Upper lobe of left lung (tissue), 6 donors: ENCODE measurements at regions not wholly inside any gene's neighbourhood (a gene's known extent, or its start where the extent isn't known, plus 50 kb on each side); places are given as distances from the start of the nearest gene placed in this dataset.
"Not testable (repeated sequence)": the region's sequence is repeated elsewhere in the genome, so short reads cannot be mapped to it uniquely, and the experiment has no call there.

ENCODE experiments used
- ATAC-seq, 2 donors: fragments of 200-7000 bp; cut with Tn5 transposase; one replicate each; pipeline ENCODE4 v1.9.1; 2022; ENCODE audit warnings: mild to moderate bottlenecking in 2 of 2, moderate library complexity in 2 of 2; ENCODE audit not compliant: low FRiP score in 2 of 2
- DNase-seq, 2 donors: peaks; one replicate each; pipeline ENCODE4 v3.0.0-alpha.2; 2019 to 2020
- H3K27ac ChIP-seq, 4 donors: fragments of 200-600 bp; sonication (generic); one replicate each; pipeline ENCODE4 v1.5.1; 2016 to 2019
- H3K27me3 ChIP-seq, 4 donors: fragments of 200-600 bp; sonication (generic); one replicate each; pipeline ENCODE4 v1.5.1; 2017 to 2019
- H3K36me3 ChIP-seq, 4 donors: fragments of 200-600 bp; sonication (generic); one replicate each; pipeline ENCODE4 v1.5.1; 2016 to 2019
- H3K4me1 ChIP-seq, 4 donors: fragments of 200-600 bp; sonication (generic); one replicate each; pipeline ENCODE4 v1.5.1; 2018 to 2019
- H3K4me3 ChIP-seq, 4 donors: fragments of 200-600 bp; sonication (generic); one replicate each; pipeline ENCODE4 v1.5.1; 2017 to 2019; ENCODE audit warnings: mild to moderate bottlenecking in 2 of 4, moderate library complexity in 1 of 4
- H3K9me3 ChIP-seq, 4 donors: fragments of 200-600 bp; sonication (generic); one replicate each; pipeline ENCODE4 v1.5.1; 2018 to 2019
- CTCF ChIP-seq, 6 experiments: fragments of 450-650 bp in 4 of 6; fragments of 200-600 bp in 2 of 6; sonication (generic) in 2 of 6; IDR thresholded peaks; one replicate each; pipeline ENCODE4 v1.5.1; 2016 to 2019; ENCODE audit warnings: antibody characterized with exemption in 6 of 6
- EP300 ChIP-seq, 4 donors: sonication (generic); formaldehyde crosslinking; IDR thresholded peaks; one replicate each; pipeline ENCODE4 v1.5.1; 2017; ENCODE audit warnings: antibody characterized with exemption in 4 of 4, control low read depth in 2 of 4
- POLR2A ChIP-seq, 4 donors: fragments of 450-650 bp; IDR thresholded peaks; one replicate each; pipeline ENCODE4 v1.5.1; 2016 to 2017; ENCODE audit warnings: antibody characterized with exemption in 4 of 4, mild to moderate bottlenecking in 2 of 4
- POLR2AphosphoS5 ChIP-seq, 2 donors: sonication (generic); formaldehyde crosslinking; IDR thresholded peaks; one replicate each; pipeline ENCODE4 v1.5.1; 2017; ENCODE audit warnings: antibody characterized with exemption in 2 of 2
- WGBS, 2 donors: methylation state at CpG; one replicate each; pipeline ENCODE4 v1.1.5; 2017 to 2018; 5-methylcytosine and 5-hydroxymethylcytosine counted together
- donor health status: DM: no; HTN: no; CAD: no; lungs with moderate emphysema.
- donor health status: DM: no; HTN: yes; CAD: no; lungs with severe emphysema.

GRCh38 chr2:154507186-154507585, 191.3 kb upstream of the KCNJ3 start:
- no peaks in the 10 kb centered on the region for H3K27me3 ChIP-seq
- 46 to 47% methylated on average over 2 of the region's 2 CpGs for WGBS, 2 donors
- no peak for DNase-seq
- no peaks in the 10 kb centered on the region for H3K9me3 ChIP-seq
- TF ChIP-seq CTCF (IDR thresholded peaks at IDR 0.05) (no peak), POLR2AphosphoS5 (IDR thresholded peaks at IDR 0.05) (no peak), EP300 (IDR thresholded peaks at IDR 0.05) (no peak), POLR2A (IDR thresholded peaks at IDR 0.05) (no peak)
- no peaks in the 10 kb centered on the region for H3K36me3 ChIP-seq
- H3K27ac ChIP-seq, result no peak overlapping the region
- no peak for ATAC-seq
- no peaks in the 10 kb centered on the region for H3K4me1 ChIP-seq
- H3K4me3 ChIP-seq, result no peak overlapping the region

GRCh38 chr2:154518872-154519271, 179.6 kb upstream of the KCNJ3 start:
- DNase-seq, result no peak
- WGBS, 2 donors, result 93 to 96% methylated on average over 1 of the region's 1 CpG
- Histone ChIP-seq H3K27me3 (no peaks in the 10 kb centered on the region), H3K4me1 (no peaks in the 10 kb centered on the region), H3K27ac (no peak overlapping the region), H3K4me3 (no peak overlapping the region), H3K36me3 (no peaks in the 10 kb centered on the region), H3K9me3 (no peaks in the 10 kb centered on the region)
- no peak for ATAC-seq
- TF ChIP-seq POLR2AphosphoS5 (IDR thresholded peaks at IDR 0.05) (no peak), EP300 (IDR thresholded peaks at IDR 0.05) (no peak), POLR2A (IDR thresholded peaks at IDR 0.05) (no peak), CTCF (IDR thresholded peaks at IDR 0.05) (no peak)

- H3K36me3 ChIP-seq, H3K4me3 ChIP-seq, ATAC-seq, H3K27ac ChIP-seq, H3K4me1 ChIP-seq, DNase-seq, H3K9me3 ChIP-seq, H3K27me3 ChIP-seq: not testable (repeated sequence)
- 87 to 91% methylated on average over 4 of the region's 4 CpGs for WGBS, 2 donors
Observed at GRCh38 chr2:154520951-154521350, 177.5 kb upstream of the KCNJ3 start.

- WGBS, 2 donors, result 87 to 89% methylated on average over 2 of the region's 2 CpGs
- ATAC-seq (no peak), DNase-seq (no peak)
- H3K36me3 ChIP-seq, result no peaks in the 10 kb centered on the region
- TF ChIP-seq POLR2AphosphoS5 (IDR thresholded peaks at IDR 0.05) (no peak), POLR2A (IDR thresholded peaks at IDR 0.05) (no peak), EP300 (IDR thresholded peaks at IDR 0.05) (no peak), CTCF (IDR thresholded peaks at IDR 0.05) (no peak)
- H3K27me3 ChIP-seq, result no peaks in the 10 kb centered on the region
- no peak overlapping the region for H3K4me3 ChIP-seq
- H3K27ac ChIP-seq, result no peak overlapping the region
- no peaks in the 10 kb centered on the region for H3K9me3 ChIP-seq
- no peaks in the 10 kb centered on the region for H3K4me1 ChIP-seq
Observed at GRCh38 chr2:154526234-154526633, 172.3 kb upstream of the KCNJ3 start.

GRCh38 chr2:154527962-154528361, 170.5 kb upstream of the KCNJ3 start:
- no peak for DNase-seq
- 89 to 91% methylated on average over 5 of the region's 5 CpGs for WGBS, 2 donors

More at GRCh38 chr2:154527962-154528361, 170.5 kb upstream of the KCNJ3 start:
- no peaks in the 10 kb centered on the region for H3K36me3 ChIP-seq
- no peaks in the 10 kb centered on the region for H3K4me1 ChIP-seq
- no peak overlapping the region for H3K27ac ChIP-seq
- no peaks in the 10 kb centered on the region for H3K9me3 ChIP-seq
- H3K27me3 ChIP-seq, result no peaks in the 10 kb centered on the region
- peak in 1 of 2 donors; percentile 15 for ATAC-seq
- H3K4me3 ChIP-seq, result no peak overlapping the region
- no peak for TF ChIP-seq POLR2AphosphoS5 (IDR thresholded peaks at IDR 0.05)
- TF ChIP-seq CTCF (IDR thresholded peaks at IDR 0.05), result no peak
- no peak for TF ChIP-seq POLR2A (IDR thresholded peaks at IDR 0.05)
